ENCODE measurements at regions not wholly inside any gene's neighbourhood (a gene's known extent, or its start where the extent isn't known, plus 50 kb on each side); places are given as distances from the start of the nearest gene placed in this dataset.

- no peak for TF ChIP-seq CTCF (conservative IDR thresholded peaks at IDR 0.05; ENCODE audit: low read depth, low read length)
- no peaks in the 10 kb centered on the region for H3K4me1 ChIP-seq (ENCODE audit: low read depth, poor library complexity, severe bottlenecking)
- H3K27ac ChIP-seq = no peak overlapping the region
- H4K20me1 ChIP-seq (ENCODE audit: insufficient read depth) = no peaks in the 10 kb centered on the region
- H3K36me3 ChIP-seq (ENCODE audit: insufficient read depth) = no peaks in the 10 kb centered on the region
- no peak overlapping the region for H3K4me3 ChIP-seq (IDR thresholded peaks at IDR 0.05; ENCODE audit: insufficient read depth, low read depth, low read length)
- H2AFZ ChIP-seq (ENCODE audit: low read depth) = no peak overlapping the region
- H3K4me2 ChIP-seq = no peak overlapping the region
- no peaks in the 10 kb centered on the region for H3K79me2 ChIP-seq (ENCODE audit: insufficient read depth, low read depth)
- H3K9ac ChIP-seq = no peak overlapping the region
- H3K27me3 ChIP-seq (ENCODE audit: insufficient read depth, low read depth) = no peaks in the 10 kb centered on the region
These were observed 400.0 kb upstream of the CDH2 start for GRCh38 chr18:28576941-28577340.

- Histone ChIP-seq H3K4me1 (ENCODE audit: low read depth, poor library complexity, severe bottlenecking) (no peaks in the 10 kb centered on the region), H3K27me3 (ENCODE audit: insufficient read depth, low read depth) (no peaks in the 10 kb centered on the region), H3K27ac (no peak overlapping the region), H3K79me2 (ENCODE audit: insufficient read depth, low read depth) (no peaks in the 10 kb centered on the region), H3K9ac (no peak overlapping the region), H3K4me3 (IDR thresholded peaks at IDR 0.05; ENCODE audit: insufficient read depth, low read depth, low read length) (no peak overlapping the region), H2AFZ (ENCODE audit: low read depth) (no peak overlapping the region), H3K36me3 (ENCODE audit: insufficient read depth) (no peaks in the 10 kb centered on the region), H4K20me1 (ENCODE audit: insufficient read depth) (no peaks in the 10 kb centered on the region), H3K4me2 (no peak overlapping the region)
- no peak for TF ChIP-seq CTCF (conservative IDR thresholded peaks at IDR 0.05; ENCODE audit: low read depth, low read length)
These were observed 398.2 kb upstream of the CDH2 start for GRCh38 chr18:28575123-28575522.

- Histone ChIP-seq H4K20me1 (ENCODE audit: insufficient read depth) (no peaks in the 10 kb centered on the region), H3K79me2 (ENCODE audit: insufficient read depth, low read depth) (no peaks in the 10 kb centered on the region), H3K27me3 (ENCODE audit: insufficient read depth, low read depth) (no peaks in the 10 kb centered on the region), H3K4me3 (IDR thresholded peaks at IDR 0.05; ENCODE audit: insufficient read depth, low read depth, low read length) (no peak overlapping the region), H3K36me3 (ENCODE audit: insufficient read depth) (no peaks in the 10 kb centered on the region), H3K4me2 (no peak overlapping the region), H3K4me1 (ENCODE audit: low read depth, poor library complexity, severe bottlenecking) (no peaks in the 10 kb centered on the region), H3K27ac (no peak overlapping the region), H3K9ac (no peak overlapping the region), H2AFZ (ENCODE audit: low read depth) (no peak overlapping the region)
- no peak for TF ChIP-seq CTCF (conservative IDR thresholded peaks at IDR 0.05; ENCODE audit: low read depth, low read length)
These were observed 397.2 kb upstream of the CDH2 start for GRCh38 chr18:28574175-28574574.

- TF ChIP-seq CTCF (conservative IDR thresholded peaks at IDR 0.05; ENCODE audit: low read depth, low read length) = no peak
- H3K36me3 ChIP-seq (ENCODE audit: insufficient read depth) = no peaks in the 10 kb centered on the region
- H3K4me3 ChIP-seq (IDR thresholded peaks at IDR 0.05; ENCODE audit: insufficient read depth, low read depth, low read length) = no peak overlapping the region
- no peaks in the 10 kb centered on the region for H3K27me3 ChIP-seq (ENCODE audit: insufficient read depth, low read depth)
- H3K79me2 ChIP-seq (ENCODE audit: insufficient read depth, low read depth) = no peaks in the 10 kb centered on the region
- no peak overlapping the region for H3K9ac ChIP-seq
- no peaks in the 10 kb centered on the region for H3K4me1 ChIP-seq (ENCODE audit: low read depth, poor library complexity, severe bottlenecking)
- no peak overlapping the region for H2AFZ ChIP-seq (ENCODE audit: low read depth)
- H3K4me2 ChIP-seq = no peak overlapping the region
- H3K27ac ChIP-seq = no peak overlapping the region
- no peaks in the 10 kb centered on the region for H4K20me1 ChIP-seq (ENCODE audit: insufficient read depth)
These were observed 395.0 kb upstream of the CDH2 start for GRCh38 chr18:28571929-28572328.

GRCh38 chr18:28560331-28560730 lies 383.4 kb upstream of the CDH2 start:
- H3K27ac ChIP-seq = no peak overlapping the region

More at GRCh38 chr18:28560331-28560730, 383.4 kb upstream of the CDH2 start:
- Histone ChIP-seq H3K4me1 (ENCODE audit: low read depth, poor library complexity, severe bottlenecking) (no peaks in the 10 kb centered on the region), H3K27me3 (ENCODE audit: insufficient read depth, low read depth) (no peaks in the 10 kb centered on the region), H4K20me1 (ENCODE audit: insufficient read depth) (no peaks in the 10 kb centered on the region), H3K79me2 (ENCODE audit: insufficient read depth, low read depth) (no peaks in the 10 kb centered on the region), H3K36me3 (ENCODE audit: insufficient read depth) (no peaks in the 10 kb centered on the region), H3K4me3 (IDR thresholded peaks at IDR 0.05; ENCODE audit: insufficient read depth, low read depth, low read length) (no peak overlapping the region), H3K4me2 (no peak overlapping the region), H3K9ac (no peak overlapping the region), H2AFZ (ENCODE audit: low read depth) (no peak overlapping the region)
- TF ChIP-seq CTCF (conservative IDR thresholded peaks at IDR 0.05; ENCODE audit: low read depth, low read length) = no peak
